ENCODE measurements at regions not wholly inside any gene's neighbourhood (a gene's known extent, or its start where the extent isn't known, plus 50 kb on each side); places are given as distances from the start of the nearest gene placed in this dataset.

DNA sequence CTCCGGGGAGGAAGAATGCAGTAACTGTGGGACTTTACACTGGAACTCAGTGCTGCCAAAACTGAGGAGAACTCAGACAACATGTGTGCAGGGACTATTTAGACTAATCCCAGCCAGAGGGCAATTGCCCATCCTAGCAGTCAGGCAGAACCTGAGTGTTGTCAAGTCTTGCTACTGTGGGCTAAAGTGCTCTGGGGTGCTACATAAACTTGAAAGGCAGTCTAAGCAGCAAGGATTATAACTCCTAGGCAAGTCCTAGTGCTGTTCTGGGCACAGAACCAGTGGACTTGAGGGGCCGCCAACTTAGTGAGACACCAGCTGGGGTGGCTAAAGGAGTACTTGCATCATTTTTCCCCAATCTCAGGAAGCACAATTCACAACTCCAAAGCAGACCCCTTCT is 363.8 kb upstream of the PTCHD4 start:
- ChIA-PET POLR2A (no interaction called here), RAD21 (ENCODE audit: low non-redundant PET in 1 of 2, low total read pairs in 2 of 2, uncharacterized antibody in 2 of 2, unreplicated experiment in 2 of 2) (no interaction called here), CTCF (no interaction called here)
- no peak overlapping the region for H3K4me2 ChIP-seq (ENCODE audit: low read length)
- H4K20me1 ChIP-seq (ENCODE audit: insufficient read depth) = no peaks in the 10 kb centered on the region
- H3K79me2 ChIP-seq (ENCODE audit: insufficient read depth, low read length) = no peaks in the 10 kb centered on the region
- no peak overlapping the region for H3K9ac ChIP-seq (ENCODE audit: low read length)
- no peaks in the 10 kb centered on the region for H3K4me1 ChIP-seq (ENCODE audit: control insufficient read depth in 1 of 2, insufficient read depth in 2 of 2, low read length in 2 of 2)
- DNase-seq (ENCODE audit: low read depth, low spot score) (no peak), ATAC-seq (no peak)
- no peaks in the 10 kb centered on the region for H3K27me3 ChIP-seq (ENCODE audit: insufficient read depth, low read length)
- BruUV-seq (replicated peaks) = no TSS peak
- H3K9me3 ChIP-seq (ENCODE audit: control insufficient read depth in 1 of 2, insufficient read depth in 1 of 2, low read depth in 1 of 2, low read length in 2 of 2) = no peaks in the 10 kb centered on the region
- H3K27ac ChIP-seq (ENCODE audit: low read depth, low read length) = no peak overlapping the region
- intact Hi-C loops (cut with micrococcal nuclease) = no loop called here
- no peak overlapping the region for H3K4me3 ChIP-seq (replicated peaks in 1 of 2; ENCODE audit: low read depth in 1 of 2, low read length in 2 of 2)
- no peaks in the 10 kb centered on the region for H3K36me3 ChIP-seq (ENCODE audit: control insufficient read depth in 1 of 2, insufficient read depth in 2 of 2, low read length in 2 of 2)
- 0 out of 2 replicates have a peak, but pooled peaks cover 3% of the 10 kb centered on the region for H3K9me2 ChIP-seq (ENCODE audit: insufficient read depth)
- no peak overlapping the region for H2AFZ ChIP-seq (ENCODE audit: low read depth, low read length, poor library complexity, severe bottlenecking)
- TF ChIP-seq POLR2A (IDR thresholded peaks at IDR 0.05; ENCODE audit: borderline replicate concordance, extremely low read depth, insufficient read depth, insufficient read length) (no peak), RAD21 (IDR thresholded peaks at IDR 0.05; ENCODE audit: low read depth) (no peak), ZFX (IDR thresholded peaks at IDR 0.05) (no peak), CBX3 (IDR thresholded peaks at IDR 0.05; ENCODE audit: low read depth) (no peak), ZNF274 (IDR thresholded peaks at IDR 0.05; ENCODE audit: low read depth, low read length) (no peak), ELF1 (IDR thresholded peaks at IDR 0.05; ENCODE audit: borderline replicate concordance, low read depth) (no peak), SIN3A (IDR thresholded peaks at IDR 0.05; ENCODE audit: low read depth) (no peak), EGR1 (IDR thresholded peaks at IDR 0.05; ENCODE audit: low read depth) (no peak), EZH2phosphoT487 (IDR thresholded peaks at IDR 0.05; ENCODE audit: borderline replicate concordance) (no peak), POLR2AphosphoS5 (IDR thresholded peaks at IDR 0.05; ENCODE audit: low read depth, low read length) (no peak)
- TF ChIP-seq, protein P1, sequence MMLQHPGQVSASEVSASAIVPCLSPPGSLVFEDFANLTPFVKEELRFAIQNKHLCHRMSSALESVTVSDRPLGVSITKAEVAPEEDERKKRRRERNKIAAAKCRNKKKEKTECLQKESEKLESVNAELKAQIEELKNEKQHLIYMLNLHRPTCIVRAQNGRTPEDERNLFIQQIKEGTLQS (IDR thresholded peaks at IDR 0.05) = no peak
- TF ChIP-seq, protein P2, sequence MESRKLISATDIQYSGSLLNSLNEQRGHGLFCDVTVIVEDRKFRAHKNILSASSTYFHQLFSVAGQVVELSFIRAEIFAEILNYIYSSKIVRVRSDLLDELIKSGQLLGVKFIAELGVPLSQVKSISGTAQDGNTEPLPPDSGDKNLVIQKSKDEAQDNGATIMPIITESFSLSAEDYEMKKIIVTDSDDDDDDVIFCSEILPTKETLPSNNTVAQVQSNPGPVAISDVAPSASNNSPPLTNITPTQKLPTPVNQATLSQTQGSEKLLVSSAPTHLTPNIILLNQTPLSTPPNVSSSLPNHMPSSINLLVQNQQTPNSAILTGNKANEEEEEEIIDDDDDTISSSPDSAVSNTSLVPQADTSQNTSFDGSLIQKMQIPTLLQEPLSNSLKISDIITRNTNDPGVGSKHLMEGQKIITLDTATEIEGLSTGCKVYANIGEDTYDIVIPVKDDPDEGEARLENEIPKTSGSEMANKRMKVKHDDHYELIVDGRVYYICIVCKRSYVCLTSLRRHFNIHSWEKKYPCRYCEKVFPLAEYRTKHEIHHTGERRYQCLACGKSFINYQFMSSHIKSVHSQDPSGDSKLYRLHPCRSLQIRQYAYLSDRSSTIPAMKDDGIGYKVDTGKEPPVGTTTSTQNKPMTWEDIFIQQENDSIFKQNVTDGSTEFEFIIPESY (IDR thresholded peaks at IDR 0.05; ENCODE audit: extremely low read depth, insufficient replicate concordance, low read length) = no peak
- TF ChIP-seq, protein P3, sequence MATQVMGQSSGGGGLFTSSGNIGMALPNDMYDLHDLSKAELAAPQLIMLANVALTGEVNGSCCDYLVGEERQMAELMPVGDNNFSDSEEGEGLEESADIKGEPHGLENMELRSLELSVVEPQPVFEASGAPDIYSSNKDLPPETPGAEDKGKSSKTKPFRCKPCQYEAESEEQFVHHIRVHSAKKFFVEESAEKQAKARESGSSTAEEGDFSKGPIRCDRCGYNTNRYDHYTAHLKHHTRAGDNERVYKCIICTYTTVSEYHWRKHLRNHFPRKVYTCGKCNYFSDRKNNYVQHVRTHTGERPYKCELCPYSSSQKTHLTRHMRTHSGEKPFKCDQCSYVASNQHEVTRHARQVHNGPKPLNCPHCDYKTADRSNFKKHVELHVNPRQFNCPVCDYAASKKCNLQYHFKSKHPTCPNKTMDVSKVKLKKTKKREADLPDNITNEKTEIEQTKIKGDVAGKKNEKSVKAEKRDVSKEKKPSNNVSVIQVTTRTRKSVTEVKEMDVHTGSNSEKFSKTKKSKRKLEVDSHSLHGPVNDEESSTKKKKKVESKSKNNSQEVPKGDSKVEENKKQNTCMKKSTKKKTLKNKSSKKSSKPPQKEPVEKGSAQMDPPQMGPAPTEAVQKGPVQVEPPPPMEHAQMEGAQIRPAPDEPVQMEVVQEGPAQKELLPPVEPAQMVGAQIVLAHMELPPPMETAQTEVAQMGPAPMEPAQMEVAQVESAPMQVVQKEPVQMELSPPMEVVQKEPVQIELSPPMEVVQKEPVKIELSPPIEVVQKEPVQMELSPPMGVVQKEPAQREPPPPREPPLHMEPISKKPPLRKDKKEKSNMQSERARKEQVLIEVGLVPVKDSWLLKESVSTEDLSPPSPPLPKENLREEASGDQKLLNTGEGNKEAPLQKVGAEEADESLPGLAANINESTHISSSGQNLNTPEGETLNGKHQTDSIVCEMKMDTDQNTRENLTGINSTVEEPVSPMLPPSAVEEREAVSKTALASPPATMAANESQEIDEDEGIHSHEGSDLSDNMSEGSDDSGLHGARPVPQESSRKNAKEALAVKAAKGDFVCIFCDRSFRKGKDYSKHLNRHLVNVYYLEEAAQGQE (IDR thresholded peaks at IDR 0.05; ENCODE audit: low read depth) = no peak
- TF ChIP-seq, protein P4, sequence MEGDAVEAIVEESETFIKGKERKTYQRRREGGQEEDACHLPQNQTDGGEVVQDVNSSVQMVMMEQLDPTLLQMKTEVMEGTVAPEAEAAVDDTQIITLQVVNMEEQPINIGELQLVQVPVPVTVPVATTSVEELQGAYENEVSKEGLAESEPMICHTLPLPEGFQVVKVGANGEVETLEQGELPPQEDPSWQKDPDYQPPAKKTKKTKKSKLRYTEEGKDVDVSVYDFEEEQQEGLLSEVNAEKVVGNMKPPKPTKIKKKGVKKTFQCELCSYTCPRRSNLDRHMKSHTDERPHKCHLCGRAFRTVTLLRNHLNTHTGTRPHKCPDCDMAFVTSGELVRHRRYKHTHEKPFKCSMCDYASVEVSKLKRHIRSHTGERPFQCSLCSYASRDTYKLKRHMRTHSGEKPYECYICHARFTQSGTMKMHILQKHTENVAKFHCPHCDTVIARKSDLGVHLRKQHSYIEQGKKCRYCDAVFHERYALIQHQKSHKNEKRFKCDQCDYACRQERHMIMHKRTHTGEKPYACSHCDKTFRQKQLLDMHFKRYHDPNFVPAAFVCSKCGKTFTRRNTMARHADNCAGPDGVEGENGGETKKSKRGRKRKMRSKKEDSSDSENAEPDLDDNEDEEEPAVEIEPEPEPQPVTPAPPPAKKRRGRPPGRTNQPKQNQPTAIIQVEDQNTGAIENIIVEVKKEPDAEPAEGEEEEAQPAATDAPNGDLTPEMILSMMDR (IDR thresholded peaks at IDR 0.05 in 2 of 3, conservative IDR thresholded peaks at IDR 0.05 in 1 of 3; ENCODE audit: borderline replicate concordance in 1 of 3, insufficient read depth in 1 of 3, low read depth in 2 of 3, low read length in 2 of 3) = no peak
